Urinary bladder (tissue), 3 donors: ENCODE measurements at regions not wholly inside any gene's neighbourhood (a gene's known extent, or its start where the extent isn't known, plus 50 kb on each side); places are given as distances from the start of the nearest gene placed in this dataset.
"Not testable (repeated sequence)": the region's sequence is repeated elsewhere in the genome, so short reads cannot be mapped to it uniquely, and the experiment has no call there.

Experiments used
- DNase-seq: peaks from one replicate; pipeline ENCODE4 v3.0.0-alpha.2; 2015; ENCODE audit errors: extremely low spot score
- H3K27ac ChIP-seq: one replicate; pipeline ENCODE4 v1.5.1; 2013; ENCODE audit warnings: low read depth, mild to moderate bottlenecking, moderate library complexity
- H3K36me3 ChIP-seq: one replicate; pipeline ENCODE4 v1.6.1; 2013; ENCODE audit warnings: mild to moderate bottlenecking, moderate library complexity; ENCODE audit not compliant: insufficient read depth
- H3K4me1 ChIP-seq: one replicate; pipeline ENCODE4 v1.6.1; 2013; ENCODE audit warnings: mild to moderate bottlenecking, moderate library complexity; ENCODE audit not compliant: insufficient read depth
- H3K4me3 ChIP-seq: one replicate; pipeline ENCODE4 v1.5.1; 2013; ENCODE audit warnings: low read depth, low read length
- WGBS: extraction: QIAGEN DNeasy Blood & Tissue Kit; methylation state at CpG from one replicate; pipeline ENCODE4 v1.1.7; 2013; 5-methylcytosine and 5-hydroxymethylcytosine counted together
- donor health status: healthy with polysubstance abuse.
- donor health status: healthy.

- no peaks in the 10 kb centered on the region for H3K36me3 ChIP-seq
- no peak overlapping the region for H3K4me3 ChIP-seq
- WGBS, result 90% methylated on average over 2 of the region's 2 CpGs
- no peaks in the 10 kb centered on the region for H3K4me1 ChIP-seq
- no peak for DNase-seq
- H3K27ac ChIP-seq, result no peak overlapping the region
Measured at GRCh38 chr1:71292203-71292602, 211.4 kb upstream of the ZRANB2 start.

GRCh38 chr1:71290506-71291237 lies 209.8 kb upstream of the ZRANB2 start:
- not testable (repeated sequence) for H3K4me3 ChIP-seq

GRCh38 chr1:71285529-71285928 lies 204.7 kb upstream of the ZRANB2 start:
- WGBS, result 80% methylated on average over 1 of the region's 1 CpG
- H3K4me3 ChIP-seq, result no peak overlapping the region
- no peak overlapping the region for H3K27ac ChIP-seq
- H3K36me3 ChIP-seq, result no peaks in the 10 kb centered on the region
- H3K4me1 ChIP-seq, result no peaks in the 10 kb centered on the region
- no peak for DNase-seq

More at GRCh38 chr1:71290506-71291237, 209.8 kb upstream of the ZRANB2 start:
- not testable (repeated sequence) for H3K4me1 ChIP-seq, DNase-seq, H3K36me3 ChIP-seq, H3K27ac ChIP-seq
- WGBS, result 93% methylated on average over 6 of the region's 6 CpGs

GRCh38 chr1:71276466-71276865 lies 195.6 kb upstream of the ZRANB2 start:
- no peaks in the 10 kb centered on the region for H3K36me3 ChIP-seq
- no peak overlapping the region for H3K4me3 ChIP-seq
- H3K4me1 ChIP-seq, result no peaks in the 10 kb centered on the region
- no peak for DNase-seq
- H3K27ac ChIP-seq, result no peak overlapping the region

GRCh38 chr1:71273334-71273733 lies 192.5 kb upstream of the ZRANB2 start:
- 72% methylated on average over 4 of the region's 6 CpGs for WGBS
- H3K4me3 ChIP-seq, result no peak overlapping the region
- no peak for DNase-seq
- no peak overlapping the region for H3K27ac ChIP-seq
- no peaks in the 10 kb centered on the region for H3K36me3 ChIP-seq
- H3K4me1 ChIP-seq, result no peaks in the 10 kb centered on the region

GRCh38 chr1:71270394-71270915 lies 189.6 kb upstream of the ZRANB2 start:
- no peak for DNase-seq
- 86% methylated on average over 8 of the region's 8 CpGs for WGBS
- no peaks in the 10 kb centered on the region for H3K4me1 ChIP-seq

GRCh38 chr1:71269818-71270217 lies 189.0 kb upstream of the ZRANB2 start:
- H3K4me1 ChIP-seq, result no peaks in the 10 kb centered on the region
- no peaks in the 10 kb centered on the region for H3K36me3 ChIP-seq
- H3K4me3 ChIP-seq, result no peak overlapping the region
- H3K27ac ChIP-seq, result no peak overlapping the region
- DNase-seq, result no peak
- WGBS, result 98% methylated on average over 1 of the region's 1 CpG

More at GRCh38 chr1:71270394-71270915, 189.6 kb upstream of the ZRANB2 start:
- no peak overlapping the region for H3K27ac ChIP-seq
- no peak overlapping the region for H3K4me3 ChIP-seq
- no peaks in the 10 kb centered on the region for H3K36me3 ChIP-seq

- WGBS, result 90% methylated on average over 2 of the region's 2 CpGs
Measured at GRCh38 chr1:71269179-71269578, 188.3 kb upstream of the ZRANB2 start.

GRCh38 chr1:71267220-71267619 lies 186.4 kb upstream of the ZRANB2 start:
- Histone ChIP-seq H3K4me1 (no peaks in the 10 kb centered on the region), H3K27ac (no peak overlapping the region), H3K4me3 (no peak overlapping the region), H3K36me3 (no peaks in the 10 kb centered on the region)
- DNase-seq, result no peak

More at GRCh38 chr1:71269179-71269578, 188.3 kb upstream of the ZRANB2 start:
- no peak overlapping the region for H3K4me3 ChIP-seq
- no peaks in the 10 kb centered on the region for H3K4me1 ChIP-seq
- H3K27ac ChIP-seq, result no peak overlapping the region
- no peak for DNase-seq
- no peaks in the 10 kb centered on the region for H3K36me3 ChIP-seq

- no peak overlapping the region for H3K27ac ChIP-seq
- H3K36me3 ChIP-seq, result no peaks in the 10 kb centered on the region
- H3K4me3 ChIP-seq, result no peak overlapping the region
- DNase-seq, result no peak
- 90% methylated on average over 5 of the region's 5 CpGs for WGBS
- H3K4me1 ChIP-seq, result no peaks in the 10 kb centered on the region
Measured at GRCh38 chr1:71264039-71264438, 183.2 kb upstream of the ZRANB2 start.

GRCh38 chr1:71262970-71263369 lies 182.1 kb upstream of the ZRANB2 start:
- no peak overlapping the region for H3K27ac ChIP-seq
- WGBS, result 75% methylated on average over 7 of the region's 7 CpGs

GRCh38 chr1:71252900-71253299 lies 172.1 kb upstream of the ZRANB2 start:
- no peaks in the 10 kb centered on the region for H3K4me1 ChIP-seq
- WGBS, result 81% methylated on average over 3 of the region's 3 CpGs
- H3K27ac ChIP-seq, result no peak overlapping the region
- no peak overlapping the region for H3K4me3 ChIP-seq
- no peak for DNase-seq
- H3K36me3 ChIP-seq, result no peaks in the 10 kb centered on the region

More at GRCh38 chr1:71262970-71263369, 182.1 kb upstream of the ZRANB2 start:
- Histone ChIP-seq H3K4me1 (no peaks in the 10 kb centered on the region), H3K4me3 (no peak overlapping the region), H3K36me3 (no peaks in the 10 kb centered on the region)
- DNase-seq, result no peak

GRCh38 chr1:71245246-71245645 lies 164.4 kb upstream of the ZRANB2 start:
- Histone ChIP-seq H3K27ac (no peak overlapping the region), H3K4me3 (no peak overlapping the region), H3K36me3 (no peaks in the 10 kb centered on the region), H3K4me1 (no peaks in the 10 kb centered on the region)
- WGBS, result 92% methylated on average over 4 of the region's 4 CpGs
- no peak for DNase-seq

- no peak overlapping the region for H3K4me3 ChIP-seq
- no peak overlapping the region for H3K27ac ChIP-seq
- no peak for DNase-seq
- H3K36me3 ChIP-seq, result no peaks in the 10 kb centered on the region
- H3K4me1 ChIP-seq, result no peaks in the 10 kb centered on the region
- 69% methylated on average over 1 of the region's 1 CpG for WGBS
Measured at GRCh38 chr1:71242239-71242638, 161.4 kb upstream of the ZRANB2 start.
